ENCODE measurements at regions not wholly inside any gene's neighbourhood (a gene's known extent, or its start where the extent isn't known, plus 50 kb on each side); places are given as distances from the start of the nearest gene placed in this dataset.

DNA sequence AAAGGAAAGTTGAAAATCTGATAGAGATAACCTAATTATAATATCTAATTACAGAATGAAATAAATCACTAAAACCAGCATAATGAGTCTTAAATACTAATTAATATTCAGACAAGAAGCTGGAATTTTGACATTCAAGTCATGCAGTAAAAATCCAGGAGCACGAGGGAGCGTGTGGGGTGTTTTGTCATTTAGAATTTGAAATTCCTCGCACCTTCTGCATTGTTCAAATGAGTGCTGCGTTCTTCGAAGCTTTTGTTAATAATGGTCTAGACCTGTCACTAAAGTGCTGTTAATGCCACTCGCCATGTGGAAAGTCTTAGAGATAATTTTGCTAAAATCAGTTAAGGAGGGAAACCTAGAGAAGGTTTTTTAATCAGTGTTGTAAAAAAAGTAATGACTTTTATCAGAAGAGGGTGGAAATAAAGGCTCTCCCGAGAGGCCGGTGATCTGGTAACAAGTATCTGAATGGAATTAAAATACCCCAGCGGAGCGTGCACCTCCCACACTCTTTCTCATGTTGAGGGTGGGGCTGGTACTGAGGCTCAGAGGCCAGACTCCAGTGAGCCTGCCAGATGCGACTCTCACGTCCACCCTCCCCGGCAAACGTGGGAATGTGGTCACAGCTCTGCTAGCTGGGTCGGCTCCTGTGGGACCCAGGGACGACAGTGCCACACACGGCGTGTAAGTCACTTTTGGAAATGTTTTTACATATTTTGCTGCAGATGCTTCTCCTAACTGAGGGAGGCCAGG, 69.4 kb upstream of the MYT1L start:
- Histone ChIP-seq H3K4me3 (ENCODE audit: low read length) (no peak overlapping the region), H3K9me3 (ENCODE audit: control insufficient read depth in 1 of 2, insufficient read depth in 1 of 2, low read length in 2 of 2) (peaks cover 0 to 17% of the 10 kb centered on the region in 2 experiments), H3K27me3 (ENCODE audit: control insufficient read depth in 1 of 2, insufficient read depth in 2 of 2, low read length in 2 of 2) (no peaks in the 10 kb centered on the region), H3K27ac (ENCODE audit: low read depth in 1 of 2, low read length in 2 of 2) (no peak overlapping the region), H3K4me1 (ENCODE audit: insufficient read depth, low read length) (no peaks in the 10 kb centered on the region), H3K36me3 (ENCODE audit: insufficient read depth, low read length) (no peaks in the 10 kb centered on the region)
- TF ChIP-seq, protein P1, sequence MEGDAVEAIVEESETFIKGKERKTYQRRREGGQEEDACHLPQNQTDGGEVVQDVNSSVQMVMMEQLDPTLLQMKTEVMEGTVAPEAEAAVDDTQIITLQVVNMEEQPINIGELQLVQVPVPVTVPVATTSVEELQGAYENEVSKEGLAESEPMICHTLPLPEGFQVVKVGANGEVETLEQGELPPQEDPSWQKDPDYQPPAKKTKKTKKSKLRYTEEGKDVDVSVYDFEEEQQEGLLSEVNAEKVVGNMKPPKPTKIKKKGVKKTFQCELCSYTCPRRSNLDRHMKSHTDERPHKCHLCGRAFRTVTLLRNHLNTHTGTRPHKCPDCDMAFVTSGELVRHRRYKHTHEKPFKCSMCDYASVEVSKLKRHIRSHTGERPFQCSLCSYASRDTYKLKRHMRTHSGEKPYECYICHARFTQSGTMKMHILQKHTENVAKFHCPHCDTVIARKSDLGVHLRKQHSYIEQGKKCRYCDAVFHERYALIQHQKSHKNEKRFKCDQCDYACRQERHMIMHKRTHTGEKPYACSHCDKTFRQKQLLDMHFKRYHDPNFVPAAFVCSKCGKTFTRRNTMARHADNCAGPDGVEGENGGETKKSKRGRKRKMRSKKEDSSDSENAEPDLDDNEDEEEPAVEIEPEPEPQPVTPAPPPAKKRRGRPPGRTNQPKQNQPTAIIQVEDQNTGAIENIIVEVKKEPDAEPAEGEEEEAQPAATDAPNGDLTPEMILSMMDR (IDR thresholded peaks at IDR 0.05), result no peak
- Mint-ChIP-seq H3K36me3 (ENCODE audit: low read depth) (no peaks in the 10 kb centered on the region), H3K4me3 (no peak overlapping the region), H3K27ac (no peak overlapping the region), H3K27me3 (no peaks in the 10 kb centered on the region), H3K9me3 (no peaks in the 10 kb centered on the region), H3K4me1 (ENCODE audit: low read depth) (no peaks in the 10 kb centered on the region)
- no peak for ATAC-seq (ENCODE audit: poor library complexity)
- no peak for DNase-seq
- CTCF ChIA-PET, result no interaction called here
- intact Hi-C loops (cut with DNase I, micrococcal nuclease), result no loop called here
- POLR2A ChIA-PET, result no interaction called here

DNA sequence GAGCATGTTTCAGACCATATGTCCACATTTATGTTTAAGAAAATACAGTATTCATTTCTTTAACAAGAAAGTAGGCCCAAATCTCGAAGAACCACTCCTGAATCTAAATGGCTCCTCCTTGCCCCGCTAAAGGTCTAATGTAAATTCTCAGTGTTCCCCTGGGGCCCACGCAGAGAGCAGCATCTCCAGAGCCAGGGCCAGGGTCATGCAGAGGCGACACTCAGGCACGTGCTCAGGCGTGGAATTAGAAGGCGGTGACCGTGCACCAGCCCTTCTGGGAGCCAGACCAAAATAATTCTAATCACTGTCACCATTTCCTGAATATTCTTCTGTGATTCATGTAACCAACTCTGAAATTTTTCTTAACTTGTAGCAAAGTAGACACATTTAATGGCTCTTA, 68.3 kb upstream of the MYT1L start:
- CTCF ChIA-PET, result no interaction called here
- H3K4me3 Mint-ChIP-seq, result no peak overlapping the region
- H3K9me3 Mint-ChIP-seq, result peaks cover 3% of the 10 kb centered on the region
- Histone ChIP-seq H3K36me3 (ENCODE audit: insufficient read depth, low read length) (no peaks in the 10 kb centered on the region), H3K27ac (ENCODE audit: low read depth in 1 of 2, low read length in 2 of 2) (no peak overlapping the region), H3K9me3 (ENCODE audit: control insufficient read depth in 1 of 2, insufficient read depth in 1 of 2, low read length in 2 of 2) (peaks cover 0 to 17% of the 10 kb centered on the region in 2 experiments), H3K4me1 (ENCODE audit: insufficient read depth, low read length) (no peaks in the 10 kb centered on the region), H3K27me3 (ENCODE audit: control insufficient read depth in 1 of 2, insufficient read depth in 2 of 2, low read length in 2 of 2) (no peaks in the 10 kb centered on the region), H3K4me3 (ENCODE audit: low read length) (no peak overlapping the region)
- H3K27me3 Mint-ChIP-seq, result no peaks in the 10 kb centered on the region
- POLR2A ChIA-PET, result no interaction called here
- H3K27ac Mint-ChIP-seq, result no peak overlapping the region
- no peak for ATAC-seq (ENCODE audit: poor library complexity)
- no peaks in the 10 kb centered on the region for H3K4me1 Mint-ChIP-seq (ENCODE audit: low read depth)
- DNase-seq, result no peak
- intact Hi-C loops (cut with DNase I, micrococcal nuclease), result no loop called here
- TF ChIP-seq, protein P1 (IDR thresholded peaks at IDR 0.05), result no peak
- H3K36me3 Mint-ChIP-seq (ENCODE audit: low read depth), result no peaks in the 10 kb centered on the region

DNA sequence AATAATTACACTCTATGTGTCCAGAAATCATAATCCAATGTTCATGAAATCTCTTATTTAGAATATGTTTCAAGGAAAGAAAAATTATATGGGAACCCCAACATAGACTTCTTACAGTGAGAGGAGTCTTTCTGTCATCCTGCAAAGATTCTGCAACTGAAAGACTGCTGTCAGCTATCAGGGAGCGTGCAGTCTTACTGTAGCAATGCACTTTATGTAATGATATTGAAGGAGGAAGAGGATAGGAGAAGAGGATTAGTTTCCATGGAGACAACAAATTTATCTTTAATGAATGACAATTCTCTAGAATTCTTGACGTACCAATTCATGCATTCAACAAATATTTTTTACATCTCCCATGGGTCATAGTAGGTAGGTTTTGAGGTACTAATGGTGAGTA, 61.3 kb upstream of the MYT1L start:
- Mint-ChIP-seq H3K4me1 (ENCODE audit: low read depth) (no peaks in the 10 kb centered on the region), H3K36me3 (ENCODE audit: low read depth) (no peaks in the 10 kb centered on the region), H3K27ac (no peak overlapping the region), H3K4me3 (no peak overlapping the region), H3K27me3 (no peaks in the 10 kb centered on the region), H3K9me3 (peaks cover 9% of the 10 kb centered on the region)
- ChIA-PET CTCF (no interaction called here), POLR2A (no interaction called here)
- intact Hi-C loops (cut with DNase I, micrococcal nuclease), result no loop called here
- Histone ChIP-seq H3K9me3 (ENCODE audit: control insufficient read depth in 1 of 2, insufficient read depth in 1 of 2, low read length in 2 of 2) (peaks cover 0 to 6% of the 10 kb centered on the region in 2 experiments), H3K27me3 (ENCODE audit: control insufficient read depth in 1 of 2, insufficient read depth in 2 of 2, low read length in 2 of 2) (no peaks in the 10 kb centered on the region), H3K27ac (ENCODE audit: low read depth in 1 of 2, low read length in 2 of 2) (no peak overlapping the region), H3K4me3 (ENCODE audit: low read length) (no peak overlapping the region), H3K4me1 (ENCODE audit: insufficient read depth, low read length) (no peaks in the 10 kb centered on the region), H3K36me3 (ENCODE audit: insufficient read depth, low read length) (no peaks in the 10 kb centered on the region)
- ATAC-seq (ENCODE audit: poor library complexity) (no peak), DNase-seq (no peak)
- TF ChIP-seq, protein P1 (IDR thresholded peaks at IDR 0.05), result no peak

Data from CD4-positive, alpha-beta T cell (primary cell).